A673 (cell line): ENCODE measurements at regions not wholly inside any gene's neighbourhood (a gene's known extent, or its start where the extent isn't known, plus 50 kb on each side); places are given as distances from the start of the nearest gene placed in this dataset.

Experiments
- CTCF ChIP-seq: fragments of 300-800, 200-600 bp; sonication (generic); conservative IDR thresholded peaks from 2 replicates; pipeline ENCODE4 v1.5.1; 2017; ENCODE audit warnings: low read depth, mild to moderate bottlenecking, antibody characterized with exemption, low read length, moderate library complexity, mixed read lengths
- EZH2 ChIP-seq: fragments of 200-600 bp; sonication (generic); IDR thresholded peaks from 2 replicates; pipeline ENCODE4 v1.6.1; 2017; ENCODE audit warnings: borderline replicate concordance, low read depth, mild to moderate bottlenecking, mixed read lengths, antibody characterized with exemption, low read length; ENCODE audit not compliant: poor library complexity, severe bottlenecking

- no peak for TF ChIP-seq CTCF
- no peak for TF ChIP-seq EZH2
Observed at GRCh38 chr10:118901906-118902305, 127.6 kb upstream of the NANOS1 start.
